Endothelial cell of umbilical vein (primary cell): ENCODE measurements at regions not wholly inside any gene's neighbourhood (a gene's known extent, or its start where the extent isn't known, plus 50 kb on each side); places are given as distances from the start of the nearest gene placed in this dataset.

Experiments used
- BruUV-seq: library from RNA; stranded (reverse); fragments of 400-500 nt; replicated peaks from 2 replicates; lab custom pipeline; 2021; lab: Mats Ljungman, UMichigan
- CTCF ChIA-PET: fragments of 300-600, 350-600 bp; sonication (Branson Sonifier 250); formaldehyde crosslinking; loops from one replicate; lab custom pipeline; 2021; ENCODE audit warnings: antibody characterized with exemption, inconsistent platforms; lab: Charles Lee
- POLR2A ChIA-PET: fragments of 300-600, 350-600 bp; sonication (Branson Sonifier 250); formaldehyde crosslinking; loops from one replicate; lab custom pipeline; 2021; ENCODE audit warnings: antibody characterized with exemption, inconsistent platforms; lab: Charles Lee
- DNase-seq: peaks from one replicate; pipeline ENCODE4 v3.0.0-alpha.2; 2011; ENCODE audit warnings: low read depth, low spot score
- FAIRE-seq: peaks from 2 replicates; lab custom pipeline; 2011; peaks lifted over from hg19 to GRCh38; lab: Jason Lieb, UNC
- H2AFZ ChIP-seq: 2 replicates; pipeline ENCODE4 v1.6.0; 2012; ENCODE audit warnings: low read depth, low read length, control low read depth, inconsistent platforms
- H3K27ac ChIP-seq: 2 replicates; pipeline ENCODE4 v1.5.1; 2011; ENCODE audit warnings: low read depth, mild to moderate bottlenecking, control low read depth, low read length, moderate library complexity; ENCODE audit not compliant: insufficient read depth
- H3K27me3 ChIP-seq, 2 experiments: 2 replicates each; pipeline versions ENCODE4 v1.6.0 to v1.6.1; 2011; ENCODE audit warnings: low read length in 2 of 2, mixed read lengths in 1 of 2; ENCODE audit not compliant: control insufficient read depth in 2 of 2, insufficient read depth in 2 of 2
- H3K36me3 ChIP-seq, 2 experiments: 2 replicates in 1 of 2; 3 replicates in 1 of 2; pipeline ENCODE4 v1.5.1; 2011; ENCODE audit warnings: low read length in 2 of 2, mild to moderate bottlenecking in 1 of 2, moderate library complexity in 1 of 2; ENCODE audit not compliant: control insufficient read depth in 2 of 2, insufficient read depth in 2 of 2; ENCODE audit errors: extremely low read depth in 1 of 2
- H3K4me1 ChIP-seq: 3 replicates; pipeline ENCODE4 v1.5.1; 2011; ENCODE audit warnings: mild to moderate bottlenecking, low read length; ENCODE audit not compliant: control insufficient read depth, insufficient read depth; ENCODE audit errors: extremely low read depth
- H3K4me2 ChIP-seq: 2 replicates; pipeline ENCODE4 v1.6.1; 2011; ENCODE audit warnings: low read length, control low read depth, mixed read lengths; ENCODE audit not compliant: insufficient read depth
- H3K4me3 ChIP-seq, 3 experiments: fragments of 200-600 bp in 1 of 3; sonication (generic), shearing (Covaris generic) in 1 of 3; replicated peaks in 1 of 3; 2 replicates each; pipeline ENCODE4 v1.5.1; 2011 to 2016; ENCODE audit warnings: control low read depth in 3 of 3, low read length in 3 of 3, mild to moderate bottlenecking in 2 of 3, inconsistent platforms in 1 of 3, low read depth in 1 of 3, moderate library complexity in 1 of 3; ENCODE audit not compliant: insufficient read depth in 1 of 3
- H3K79me2 ChIP-seq: 2 replicates; pipeline ENCODE4 v1.6.0; 2012; ENCODE audit warnings: low read length, inconsistent platforms; ENCODE audit not compliant: control insufficient read depth, insufficient read depth
- H3K9ac ChIP-seq: replicated peaks from 2 replicates; pipeline ENCODE3; 2011; ENCODE audit warnings: low read length, control low read depth; ENCODE audit not compliant: insufficient read depth; ENCODE audit errors: extremely low read depth
- H3K9me1 ChIP-seq: replicated peaks from 3 replicates; pipeline ENCODE4 v1.6.0; 2011; ENCODE audit warnings: mild to moderate bottlenecking, low read length; ENCODE audit not compliant: control insufficient read depth, insufficient read depth; ENCODE audit errors: extremely low read depth
- H3K9me3 ChIP-seq: replicated peaks from 2 replicates; pipeline ENCODE4 v1.5.1; 2012; ENCODE audit warnings: low read length, inconsistent platforms; ENCODE audit not compliant: control insufficient read depth, insufficient read depth
- H4K20me1 ChIP-seq: replicated peaks from 2 replicates; pipeline ENCODE3; 2011; ENCODE audit warnings: mild to moderate bottlenecking, low read length; ENCODE audit not compliant: control insufficient read depth, insufficient read depth; ENCODE audit errors: extremely low read depth
- EZH2 ChIP-seq: IDR thresholded peaks from 2 replicates; pipeline ENCODE4 v1.6.1; 2012; ENCODE audit warnings: borderline replicate concordance, low read depth, mild to moderate bottlenecking, moderate library complexity, low read length, inconsistent platforms; ENCODE audit not compliant: severe bottlenecking
- GATA2 ChIP-seq: IDR thresholded peaks from 2 replicates; pipeline ENCODE4 v1.7.0; 2011; ENCODE audit warnings: low read depth, mild to moderate bottlenecking, moderate library complexity, mixed read lengths, low read length; ENCODE audit not compliant: insufficient read length, insufficient read depth
- JUN ChIP-seq: IDR thresholded peaks from 2 replicates; pipeline ENCODE4 v1.6.1; 2011; ENCODE audit warnings: borderline replicate concordance, low read depth; ENCODE audit not compliant: insufficient read length, insufficient read depth
- MYC ChIP-seq: IDR thresholded peaks from one replicate; pipeline ENCODE4 v1.6.1; 2011; ENCODE audit warnings: mild to moderate bottlenecking, low read depth, low read length
- POLR2AphosphoS5 ChIP-seq: IDR thresholded peaks from 2 replicates; pipeline ENCODE4 v1.6.1; 2012; ENCODE audit warnings: low read depth, mild to moderate bottlenecking, control low read depth, low read length, moderate library complexity; ENCODE audit not compliant: insufficient read depth
- dilution Hi-C: fragments of 300-500 bp; cut with MboI; formaldehyde crosslinking; loops from one replicate; pipeline ENCODE4 v1.15.0; 2019; ENCODE audit warnings: low sequenced_read_pairs; ENCODE audit not compliant: extremely low pct_ligation_motif_present
- intact Hi-C: fragments of 100-400 bp; cut with micrococcal nuclease; formaldehyde crosslinking; loops from one replicate; pipeline ENCODE4 v1.10.0; 2022
- TF ChIP-seq, protein P1 (sequence below): IDR thresholded peaks from 2 replicates; pipeline ENCODE4 v1.6.1; 2011; ENCODE audit not compliant: insufficient read depth, insufficient read length
- TF ChIP-seq, protein P2 (sequence below), 2 donors: IDR thresholded peaks; 1 replicate in 1 of 2; 2 replicates in 1 of 2; pipeline ENCODE4 v1.5.1; 2011; ENCODE audit warnings: low read length in 2 of 2, mild to moderate bottlenecking in 2 of 2, moderate library complexity in 2 of 2, control low read depth in 1 of 2, inconsistent platforms in 1 of 2, low read depth in 1 of 2; ENCODE audit not compliant: insufficient read depth in 1 of 2; ENCODE audit errors: extremely low read depth in 1 of 2

- POLR2A ChIA-PET: no interaction called here
- CTCF ChIA-PET: no interaction called here
- FAIRE-seq (no peak), DNase-seq (no peak)
- H3K9me3 ChIP-seq: peaks cover 4% of the 10 kb centered on the region
- H3K4me3 ChIP-seq: no peak overlapping the region
- H3K9me1 ChIP-seq: no peaks in the 10 kb centered on the region
- H3K9ac ChIP-seq: no peak overlapping the region
- H4K20me1 ChIP-seq: no peaks in the 10 kb centered on the region
- dilution Hi-C loops (no loop called here), intact Hi-C loops (no loop called here)
- H3K4me1 ChIP-seq: no peaks in the 10 kb centered on the region
- no peaks in the 10 kb centered on the region for H3K36me3 ChIP-seq
- no TSS peak for BruUV-seq
- no peak overlapping the region for H3K4me2 ChIP-seq
- H3K27me3 ChIP-seq: no peaks in the 10 kb centered on the region
- TF ChIP-seq, protein P1, sequence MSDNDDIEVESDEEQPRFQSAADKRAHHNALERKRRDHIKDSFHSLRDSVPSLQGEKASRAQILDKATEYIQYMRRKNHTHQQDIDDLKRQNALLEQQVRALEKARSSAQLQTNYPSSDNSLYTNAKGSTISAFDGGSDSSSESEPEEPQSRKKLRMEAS: no peak
- TF ChIP-seq GATA2 (no peak), EZH2 (no peak), POLR2AphosphoS5 (no peak), JUN (no peak), MYC (no peak)
- TF ChIP-seq, protein P2, sequence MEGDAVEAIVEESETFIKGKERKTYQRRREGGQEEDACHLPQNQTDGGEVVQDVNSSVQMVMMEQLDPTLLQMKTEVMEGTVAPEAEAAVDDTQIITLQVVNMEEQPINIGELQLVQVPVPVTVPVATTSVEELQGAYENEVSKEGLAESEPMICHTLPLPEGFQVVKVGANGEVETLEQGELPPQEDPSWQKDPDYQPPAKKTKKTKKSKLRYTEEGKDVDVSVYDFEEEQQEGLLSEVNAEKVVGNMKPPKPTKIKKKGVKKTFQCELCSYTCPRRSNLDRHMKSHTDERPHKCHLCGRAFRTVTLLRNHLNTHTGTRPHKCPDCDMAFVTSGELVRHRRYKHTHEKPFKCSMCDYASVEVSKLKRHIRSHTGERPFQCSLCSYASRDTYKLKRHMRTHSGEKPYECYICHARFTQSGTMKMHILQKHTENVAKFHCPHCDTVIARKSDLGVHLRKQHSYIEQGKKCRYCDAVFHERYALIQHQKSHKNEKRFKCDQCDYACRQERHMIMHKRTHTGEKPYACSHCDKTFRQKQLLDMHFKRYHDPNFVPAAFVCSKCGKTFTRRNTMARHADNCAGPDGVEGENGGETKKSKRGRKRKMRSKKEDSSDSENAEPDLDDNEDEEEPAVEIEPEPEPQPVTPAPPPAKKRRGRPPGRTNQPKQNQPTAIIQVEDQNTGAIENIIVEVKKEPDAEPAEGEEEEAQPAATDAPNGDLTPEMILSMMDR (IDR thresholded peaks at IDR 0.05; ENCODE audit: extremely low read depth in 1 of 2, insufficient read depth in 1 of 2, low read depth in 1 of 2, low read length in 2 of 2): no peak
- no peak overlapping the region for H2AFZ ChIP-seq
- H3K79me2 ChIP-seq: no peaks in the 10 kb centered on the region
- no peak overlapping the region for H3K27ac ChIP-seq
Measured at GRCh38 chr5:175159956-175160355, 284.0 kb downstream of the DRD1 start.
